ENCODE measurements at regions not wholly inside any gene's neighbourhood (a gene's known extent, or its start where the extent isn't known, plus 50 kb on each side); places are given as distances from the start of the nearest gene placed in this dataset.

DNA sequence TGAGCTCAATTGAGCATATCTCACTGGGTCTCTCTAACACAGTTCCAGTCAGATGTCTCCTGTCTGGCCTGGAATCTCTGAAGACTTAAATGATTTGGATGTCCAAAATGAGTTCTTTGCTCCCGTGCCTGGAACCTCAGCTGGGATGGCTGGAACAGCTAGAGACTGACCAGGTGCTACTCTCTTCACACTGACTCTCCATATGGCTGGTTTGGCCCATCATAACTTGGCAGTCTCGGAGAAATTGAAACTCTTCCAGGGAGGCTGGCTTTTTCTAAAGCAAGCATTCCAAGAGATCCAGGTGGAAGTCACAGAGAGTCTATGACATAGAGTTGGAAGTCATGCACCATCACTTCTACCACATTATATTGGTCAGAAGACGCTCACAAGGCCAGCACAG, 129.6 kb upstream of the NOL4 start:
- H3K36me3 ChIP-seq (ENCODE audit: control insufficient read depth, insufficient read depth, low read length): no peaks in the 10 kb centered on the region
- TF ChIP-seq, protein P1, sequence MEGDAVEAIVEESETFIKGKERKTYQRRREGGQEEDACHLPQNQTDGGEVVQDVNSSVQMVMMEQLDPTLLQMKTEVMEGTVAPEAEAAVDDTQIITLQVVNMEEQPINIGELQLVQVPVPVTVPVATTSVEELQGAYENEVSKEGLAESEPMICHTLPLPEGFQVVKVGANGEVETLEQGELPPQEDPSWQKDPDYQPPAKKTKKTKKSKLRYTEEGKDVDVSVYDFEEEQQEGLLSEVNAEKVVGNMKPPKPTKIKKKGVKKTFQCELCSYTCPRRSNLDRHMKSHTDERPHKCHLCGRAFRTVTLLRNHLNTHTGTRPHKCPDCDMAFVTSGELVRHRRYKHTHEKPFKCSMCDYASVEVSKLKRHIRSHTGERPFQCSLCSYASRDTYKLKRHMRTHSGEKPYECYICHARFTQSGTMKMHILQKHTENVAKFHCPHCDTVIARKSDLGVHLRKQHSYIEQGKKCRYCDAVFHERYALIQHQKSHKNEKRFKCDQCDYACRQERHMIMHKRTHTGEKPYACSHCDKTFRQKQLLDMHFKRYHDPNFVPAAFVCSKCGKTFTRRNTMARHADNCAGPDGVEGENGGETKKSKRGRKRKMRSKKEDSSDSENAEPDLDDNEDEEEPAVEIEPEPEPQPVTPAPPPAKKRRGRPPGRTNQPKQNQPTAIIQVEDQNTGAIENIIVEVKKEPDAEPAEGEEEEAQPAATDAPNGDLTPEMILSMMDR (IDR thresholded peaks at IDR 0.05): no peak
- H3K27ac ChIP-seq: no peak overlapping the region

GRCh38 chr18:34357944-34358580, 133.3 kb upstream of the NOL4 start:
- H3K4me1 ChIP-seq: no peaks in the 10 kb centered on the region
- no peaks in the 10 kb centered on the region for H3K36me3 ChIP-seq (ENCODE audit: control insufficient read depth, insufficient read depth, low read length)
- no peaks in the 10 kb centered on the region for H3K79me2 ChIP-seq
- no peaks in the 10 kb centered on the region for H3K9me3 ChIP-seq (ENCODE audit: control insufficient read depth, low read length)
- no peak overlapping the region for H3K9ac ChIP-seq
- H3K4me2 ChIP-seq (ENCODE audit: low read length): no peak overlapping the region
- no peak overlapping the region for H3K4me3 ChIP-seq (ENCODE audit: low read depth, low read length)
- no peak overlapping the region for H2AFZ ChIP-seq
- TF ChIP-seq, protein P1 (IDR thresholded peaks at IDR 0.05): no peak
- no peak overlapping the region for H3K27ac ChIP-seq
- H3K27me3 ChIP-seq (ENCODE audit: control insufficient read depth, insufficient read depth, low read length): no peaks in the 10 kb centered on the region

More for the DNA sequence above, 129.6 kb upstream of the NOL4 start:
- Histone ChIP-seq H3K4me1 (no peaks in the 10 kb centered on the region), H3K9ac (no peak overlapping the region), H2AFZ (no peak overlapping the region), H3K79me2 (no peaks in the 10 kb centered on the region), H3K4me3 (ENCODE audit: low read depth, low read length) (no peak overlapping the region), H3K9me3 (ENCODE audit: control insufficient read depth, low read length) (no peaks in the 10 kb centered on the region), H3K27me3 (ENCODE audit: control insufficient read depth, insufficient read depth, low read length) (no peaks in the 10 kb centered on the region), H3K4me2 (ENCODE audit: low read length) (no peak overlapping the region)

GRCh38 chr18:34358923-34359322, 134.2 kb upstream of the NOL4 start:
- H3K36me3 ChIP-seq (ENCODE audit: control insufficient read depth, insufficient read depth, low read length): no peaks in the 10 kb centered on the region
- no peak overlapping the region for H3K4me3 ChIP-seq (ENCODE audit: low read depth, low read length)
- H3K27me3 ChIP-seq (ENCODE audit: control insufficient read depth, insufficient read depth, low read length): no peaks in the 10 kb centered on the region
- H3K4me2 ChIP-seq (ENCODE audit: low read length): no peak overlapping the region
- H3K9ac ChIP-seq: no peak overlapping the region
- no peaks in the 10 kb centered on the region for H3K4me1 ChIP-seq
- H3K9me3 ChIP-seq (ENCODE audit: control insufficient read depth, low read length): no peaks in the 10 kb centered on the region
- TF ChIP-seq, protein P1 (IDR thresholded peaks at IDR 0.05): no peak
- no peak overlapping the region for H3K27ac ChIP-seq
- H2AFZ ChIP-seq: no peak overlapping the region
- H3K79me2 ChIP-seq: no peaks in the 10 kb centered on the region

DNA sequence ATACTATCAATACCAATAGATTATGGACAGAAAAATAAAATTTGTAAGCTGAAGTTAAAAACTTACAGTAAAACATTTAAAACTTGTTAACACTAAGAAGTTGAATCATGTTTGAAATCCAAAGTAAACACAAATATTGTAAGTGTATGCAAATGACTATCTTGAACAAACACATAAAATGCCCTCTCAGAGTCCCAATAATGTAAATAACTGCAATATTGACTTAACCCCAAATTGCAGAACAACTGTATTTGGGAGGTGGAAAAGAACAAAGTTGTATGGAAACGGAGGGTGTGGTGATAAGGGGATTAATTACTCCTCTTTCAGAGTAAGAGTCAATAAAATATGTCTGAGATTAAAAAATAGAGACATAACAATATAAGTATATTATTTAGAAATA, 140.0 kb upstream of the NOL4 start:
- TF ChIP-seq, protein P1 (IDR thresholded peaks at IDR 0.05): no peak
- Histone ChIP-seq H3K36me3 (ENCODE audit: control insufficient read depth, insufficient read depth, low read length) (no peaks in the 10 kb centered on the region), H3K9me3 (ENCODE audit: control insufficient read depth, low read length) (no peaks in the 10 kb centered on the region), H3K4me3 (ENCODE audit: low read depth, low read length) (no peak overlapping the region), H3K4me2 (ENCODE audit: low read length) (no peak overlapping the region), H3K27ac (no peak overlapping the region), H2AFZ (no peak overlapping the region), H3K27me3 (ENCODE audit: control insufficient read depth, insufficient read depth, low read length) (no peaks in the 10 kb centered on the region), H3K9ac (no peak overlapping the region), H3K79me2 (no peaks in the 10 kb centered on the region), H3K4me1 (no peaks in the 10 kb centered on the region)

GRCh38 chr18:34370704-34371395, 146.1 kb upstream of the NOL4 start:
- H3K79me2 ChIP-seq: no peaks in the 10 kb centered on the region
- no peaks in the 10 kb centered on the region for H3K4me1 ChIP-seq
- no peaks in the 10 kb centered on the region for H3K9me3 ChIP-seq (ENCODE audit: control insufficient read depth, low read length)
- TF ChIP-seq, protein P1 (IDR thresholded peaks at IDR 0.05): no peak
- no peaks in the 10 kb centered on the region for H3K27me3 ChIP-seq (ENCODE audit: control insufficient read depth, insufficient read depth, low read length)
- no peaks in the 10 kb centered on the region for H3K36me3 ChIP-seq (ENCODE audit: control insufficient read depth, insufficient read depth, low read length)
- no peak overlapping the region for H3K27ac ChIP-seq
- no peak overlapping the region for H3K4me2 ChIP-seq (ENCODE audit: low read length)
- H3K4me3 ChIP-seq (ENCODE audit: low read depth, low read length): no peak overlapping the region
- H3K9ac ChIP-seq: no peak overlapping the region
- no peak overlapping the region for H2AFZ ChIP-seq

Measured in parathyroid adenoma (tissue), 2 donors.